Stomach (tissue), 4 donors: ENCODE measurements at regions not wholly inside any gene's neighbourhood (a gene's known extent, or its start where the extent isn't known, plus 50 kb on each side); places are given as distances from the start of the nearest gene placed in this dataset.

ENCODE experiments used
- CTCF ChIP-seq, 7 experiments: fragments of 450-650 bp in 4 of 7; fragments of 200-600 bp in 3 of 7; sonication (generic) in 3 of 7; IDR thresholded peaks; one replicate each; pipeline ENCODE4 v1.5.1; 2016 to 2019; ENCODE audit warnings: antibody characterized with exemption in 7 of 7, control low read depth in 2 of 7, mild to moderate bottlenecking in 1 of 7
- POLR2A ChIP-seq, 4 donors: fragments of 450-650 bp; IDR thresholded peaks; one replicate each; pipeline ENCODE4 v1.6.1; 2016; ENCODE audit warnings: antibody characterized with exemption in 4 of 4, control low read depth in 2 of 4, mild to moderate bottlenecking in 1 of 4, moderate library complexity in 1 of 4
- POLR2AphosphoS5 ChIP-seq, 3 donors: sonication (generic); formaldehyde crosslinking; IDR thresholded peaks; one replicate each; pipeline ENCODE4 v1.6.1; 2016; ENCODE audit warnings: antibody characterized with exemption in 3 of 3

DNA sequence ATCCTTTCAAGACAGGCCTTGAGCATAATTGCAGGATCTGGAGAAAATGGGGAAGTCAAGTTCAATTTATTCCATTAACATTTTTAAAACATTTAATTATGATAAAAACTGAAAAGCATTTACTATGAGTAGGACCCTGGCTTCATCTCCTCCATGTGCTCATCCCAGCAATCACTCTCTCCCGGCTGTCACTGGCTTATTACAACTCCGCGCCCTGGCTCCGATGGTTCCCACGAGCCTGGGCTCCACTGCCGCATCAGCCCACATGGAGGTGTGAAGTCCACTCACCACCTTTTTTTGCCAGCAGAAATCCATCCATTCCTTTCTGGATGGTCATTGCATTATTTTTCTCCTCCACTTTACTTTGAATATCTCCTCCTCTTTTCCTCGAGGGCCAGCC, 194.4 kb downstream of the EMP1 start:
- no peak for TF ChIP-seq CTCF (IDR thresholded peaks at IDR 0.05)
- no peak for TF ChIP-seq POLR2A (IDR thresholded peaks at IDR 0.05)
- no peak for TF ChIP-seq POLR2AphosphoS5 (IDR thresholded peaks at IDR 0.05)
